Breast epithelium (tissue), 4 donors: ENCODE measurements at regions not wholly inside any gene's neighbourhood (a gene's known extent, or its start where the extent isn't known, plus 50 kb on each side); places are given as distances from the start of the nearest gene placed in this dataset.

ENCODE experiments used
- DNase-seq, 2 donors: peaks; one replicate each; pipeline ENCODE4 v3.0.0-alpha.2; 2019; ENCODE audit warnings: low spot score in 2 of 2
- H3K27ac ChIP-seq, 2 donors: fragments of 200-600 bp; sonication (generic) in 1 of 2; one replicate each; pipeline ENCODE4 v1.5.1; 2016 to 2019; ENCODE audit warnings: mild to moderate bottlenecking in 1 of 2
- H3K27me3 ChIP-seq, 2 donors: fragments of 200-600 bp; sonication (generic) in 1 of 2; one replicate each; pipeline versions ENCODE4 v1.5.1 to v1.6.0; 2017 to 2019; ENCODE audit warnings: control low read depth in 1 of 2, mild to moderate bottlenecking in 1 of 2
- H3K36me3 ChIP-seq: fragments of 200-600 bp; one replicate; pipeline ENCODE4 v1.5.1; 2019
- H3K4me1 ChIP-seq, 2 donors: fragments of 200-600 bp; sonication (generic); one replicate each; pipeline ENCODE4 v1.5.1; 2016 to 2019; ENCODE audit warnings: control low read depth in 1 of 2
- H3K4me3 ChIP-seq, 3 donors: fragments of 200-600 bp; sonication (generic); 1 replicate in 2 of 3; 2 replicates in 1 of 3; pipeline ENCODE4 v1.5.1; 2016 to 2019; ENCODE audit warnings: mild to moderate bottlenecking in 3 of 3, moderate library complexity in 2 of 3
- H3K9me3 ChIP-seq, 2 donors: fragments of 200-600 bp; sonication (generic) in 1 of 2; one replicate each; pipeline ENCODE4 v1.5.1; 2016 to 2019; ENCODE audit warnings: control low read depth in 1 of 2
- POLR2A ChIP-seq: fragments of 450-650 bp; IDR thresholded peaks from one replicate; pipeline ENCODE4 v1.6.1; 2016; ENCODE audit warnings: antibody characterized with exemption, mild to moderate bottlenecking, moderate library complexity
- POLR2AphosphoS5 ChIP-seq, 3 donors: sonication (generic); formaldehyde crosslinking; IDR thresholded peaks; one replicate each; pipeline ENCODE4 v1.6.1; 2017; ENCODE audit warnings: antibody characterized with exemption in 3 of 3
- intact Hi-C: fragments of 100-400 bp; cut with DNase I; formaldehyde crosslinking; loops from one replicate; pipeline ENCODE4 v1.15.1; 2023; ENCODE audit warnings: low total_unique reads
- TF ChIP-seq, protein P1 (sequence below), 3 donors: fragments of 450-650 bp; IDR thresholded peaks; one replicate each; pipeline ENCODE4 v1.5.1; 2016 to 2017; ENCODE audit warnings: antibody characterized with exemption in 3 of 3, mild to moderate bottlenecking in 3 of 3, moderate library complexity in 3 of 3

DNA sequence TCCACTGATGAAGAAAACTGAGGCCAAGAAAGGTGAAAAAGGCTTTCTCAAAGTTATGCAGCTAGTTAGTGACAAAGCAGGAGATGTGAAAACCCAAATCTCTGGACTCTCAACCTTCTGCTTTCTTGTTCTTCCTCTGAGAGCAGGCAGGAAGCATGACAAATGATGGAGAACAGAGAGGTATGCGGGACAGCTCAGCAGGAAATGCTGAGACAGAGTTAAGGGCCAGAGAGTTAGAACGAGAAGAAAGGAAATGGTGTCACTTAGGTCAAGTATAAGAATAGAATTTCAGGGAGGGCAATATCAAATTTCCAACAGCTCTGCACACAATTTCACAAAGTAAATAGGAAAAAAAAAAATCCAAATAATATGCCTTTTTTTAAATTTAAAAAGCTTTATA lies 67.6 kb upstream of the ARHGAP42 start:
- Histone ChIP-seq H3K36me3 (no peaks in the 10 kb centered on the region), H3K27me3 (no peaks in the 10 kb centered on the region), H3K27ac (no peak overlapping the region), H3K9me3 (peaks cover 21 to 31% of the 10 kb centered on the region in 2 donors), H3K4me1 (no peaks in the 10 kb centered on the region), H3K4me3 (no peak overlapping the region)
- TF ChIP-seq POLR2A = no peak
- TF ChIP-seq POLR2AphosphoS5 (IDR thresholded peaks at IDR 0.05) = no peak
- TF ChIP-seq, protein P1, sequence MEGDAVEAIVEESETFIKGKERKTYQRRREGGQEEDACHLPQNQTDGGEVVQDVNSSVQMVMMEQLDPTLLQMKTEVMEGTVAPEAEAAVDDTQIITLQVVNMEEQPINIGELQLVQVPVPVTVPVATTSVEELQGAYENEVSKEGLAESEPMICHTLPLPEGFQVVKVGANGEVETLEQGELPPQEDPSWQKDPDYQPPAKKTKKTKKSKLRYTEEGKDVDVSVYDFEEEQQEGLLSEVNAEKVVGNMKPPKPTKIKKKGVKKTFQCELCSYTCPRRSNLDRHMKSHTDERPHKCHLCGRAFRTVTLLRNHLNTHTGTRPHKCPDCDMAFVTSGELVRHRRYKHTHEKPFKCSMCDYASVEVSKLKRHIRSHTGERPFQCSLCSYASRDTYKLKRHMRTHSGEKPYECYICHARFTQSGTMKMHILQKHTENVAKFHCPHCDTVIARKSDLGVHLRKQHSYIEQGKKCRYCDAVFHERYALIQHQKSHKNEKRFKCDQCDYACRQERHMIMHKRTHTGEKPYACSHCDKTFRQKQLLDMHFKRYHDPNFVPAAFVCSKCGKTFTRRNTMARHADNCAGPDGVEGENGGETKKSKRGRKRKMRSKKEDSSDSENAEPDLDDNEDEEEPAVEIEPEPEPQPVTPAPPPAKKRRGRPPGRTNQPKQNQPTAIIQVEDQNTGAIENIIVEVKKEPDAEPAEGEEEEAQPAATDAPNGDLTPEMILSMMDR (IDR thresholded peaks at IDR 0.05) = no peak
- intact Hi-C loops = no loop called here
- no peak for DNase-seq

DNA sequence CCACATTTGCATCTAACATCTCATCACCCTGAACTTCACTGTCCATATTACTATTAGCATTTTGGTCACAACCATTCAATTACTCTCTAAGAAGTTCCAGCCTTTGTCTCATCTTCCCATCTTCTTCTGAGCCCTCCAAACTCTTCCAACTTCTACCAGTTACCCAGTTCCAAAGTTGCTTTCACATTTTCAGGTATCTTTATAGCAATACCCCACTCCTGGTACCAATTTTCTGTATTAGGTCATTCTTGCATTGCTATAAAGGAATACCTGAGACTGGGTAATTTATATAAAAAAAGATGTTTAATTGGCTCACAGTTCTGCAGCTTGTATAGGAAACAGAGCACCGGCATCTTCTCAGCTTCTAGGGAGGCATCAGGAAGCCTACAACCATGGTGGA lies 64.7 kb upstream of the ARHGAP42 start:
- peaks cover 21 to 31% of the 10 kb centered on the region in 2 donors for H3K9me3 ChIP-seq
- no peaks in the 10 kb centered on the region for H3K4me1 ChIP-seq
- TF ChIP-seq POLR2AphosphoS5 (IDR thresholded peaks at IDR 0.05) (no peak), POLR2A (no peak)
- TF ChIP-seq, protein P1 (IDR thresholded peaks at IDR 0.05) = no peak
- intact Hi-C loops = no loop called here
- no peaks in the 10 kb centered on the region for H3K27me3 ChIP-seq
- no peak overlapping the region for H3K27ac ChIP-seq
- no peaks in the 10 kb centered on the region for H3K36me3 ChIP-seq
- no peak for DNase-seq
- H3K4me3 ChIP-seq = no peak overlapping the region

DNA sequence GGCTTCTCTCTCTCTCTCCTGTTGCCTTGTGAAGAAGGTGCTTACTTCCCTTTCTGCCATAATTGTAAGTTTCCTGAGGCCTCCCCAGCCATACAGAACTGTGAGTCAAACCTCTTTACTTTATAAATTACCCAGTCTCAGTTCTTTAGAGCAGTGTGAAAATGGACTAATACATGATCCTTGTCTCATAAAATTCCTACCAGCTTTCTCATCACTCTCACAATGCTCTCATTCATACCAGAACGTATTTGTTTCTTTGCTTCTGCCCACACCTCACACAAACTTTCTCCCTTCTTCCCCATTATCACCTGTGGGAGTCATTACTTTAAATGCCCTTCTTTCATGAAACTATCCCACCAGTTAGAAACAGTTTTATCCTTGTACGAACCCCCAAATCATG lies 62.7 kb upstream of the ARHGAP42 start:
- H3K4me1 ChIP-seq = no peaks in the 10 kb centered on the region
- intact Hi-C loops = no loop called here
- no peak overlapping the region for H3K4me3 ChIP-seq
- peaks cover 21 to 31% of the 10 kb centered on the region in 2 donors for H3K9me3 ChIP-seq
- H3K27me3 ChIP-seq = no peaks in the 10 kb centered on the region
- H3K27ac ChIP-seq = no peak overlapping the region
- no peak for TF ChIP-seq POLR2A
- no peak for TF ChIP-seq POLR2AphosphoS5 (IDR thresholded peaks at IDR 0.05)
- TF ChIP-seq, protein P1 (IDR thresholded peaks at IDR 0.05) = no peak
- no peaks in the 10 kb centered on the region for H3K36me3 ChIP-seq
- DNase-seq = no peak

DNA sequence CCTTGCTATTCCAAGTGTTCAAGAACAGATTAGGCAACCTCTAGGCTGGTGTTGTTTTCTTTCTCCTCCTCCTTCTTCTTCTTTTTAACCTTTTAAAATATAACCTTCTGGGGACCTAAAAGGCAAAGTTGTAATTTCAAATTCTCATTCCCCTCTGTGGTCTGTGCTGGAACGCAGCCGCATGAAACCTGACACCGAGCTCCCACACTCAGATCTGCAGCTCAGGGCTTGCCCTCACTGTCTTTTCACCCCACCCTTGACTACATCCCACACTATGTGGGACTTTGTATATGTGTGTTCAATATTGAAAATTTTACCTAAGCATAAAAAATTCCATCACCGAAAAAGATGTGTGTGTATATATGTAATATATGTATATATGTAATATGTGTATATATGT lies 62.0 kb upstream of the ARHGAP42 start:
- no peak for DNase-seq
- H3K27me3 ChIP-seq = no peaks in the 10 kb centered on the region
- H3K36me3 ChIP-seq = no peaks in the 10 kb centered on the region
- H3K4me1 ChIP-seq = no peaks in the 10 kb centered on the region
- no peak overlapping the region for H3K27ac ChIP-seq
- no peak for TF ChIP-seq POLR2AphosphoS5 (IDR thresholded peaks at IDR 0.05)
- no peak for TF ChIP-seq POLR2A
- TF ChIP-seq, protein P1 (IDR thresholded peaks at IDR 0.05) = no peak
- H3K4me3 ChIP-seq = no peak overlapping the region
- intact Hi-C loops = no loop called here
- peaks cover 21 to 31% of the 10 kb centered on the region in 2 donors for H3K9me3 ChIP-seq

DNA sequence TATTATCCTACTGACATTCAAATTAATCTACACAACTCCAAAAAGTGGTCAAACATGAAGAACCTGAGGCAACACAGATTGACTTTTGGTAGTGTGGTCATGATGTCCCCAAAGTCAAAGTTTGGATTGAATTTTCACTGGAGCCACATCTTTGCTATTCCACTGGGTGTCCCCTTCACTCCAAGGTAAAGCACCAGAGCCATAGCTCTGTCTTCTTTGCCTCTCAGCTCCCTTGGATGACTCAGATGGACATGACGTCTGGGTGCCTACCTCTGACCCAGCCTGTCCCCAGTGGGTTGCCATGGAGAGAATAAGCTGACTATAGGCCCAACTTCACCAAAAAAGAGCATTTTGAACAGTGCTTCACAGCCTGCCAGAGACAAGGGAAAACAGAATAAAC lies 57.4 kb upstream of the ARHGAP42 start:
- no peaks in the 10 kb centered on the region for H3K27me3 ChIP-seq

More for the DNA sequence above, 57.4 kb upstream of the ARHGAP42 start:
- no peak for DNase-seq
- Histone ChIP-seq H3K36me3 (no peaks in the 10 kb centered on the region), H3K9me3 (no peaks in the 10 kb centered on the region), H3K27ac (no peak overlapping the region), H3K4me1 (no peaks in the 10 kb centered on the region), H3K4me3 (no peak overlapping the region)
- TF ChIP-seq, protein P1 (IDR thresholded peaks at IDR 0.05) = no peak
- no peak for TF ChIP-seq POLR2A
- TF ChIP-seq POLR2AphosphoS5 (IDR thresholded peaks at IDR 0.05) = no peak
- intact Hi-C loops = no loop called here
